Mesenchymal stem cell (in vitro differentiated cells and primary cell): ENCODE measurements at regions not wholly inside any gene's neighbourhood (a gene's known extent, or its start where the extent isn't known, plus 50 kb on each side); places are given as distances from the start of the nearest gene placed in this dataset.
"Not testable (repeated sequence)": the region's sequence is repeated elsewhere in the genome, so short reads cannot be mapped to it uniquely, and the experiment has no call there.

Experiments used
- DNase-seq: peaks from one replicate; pipeline ENCODE4 v3.0.0-alpha.2; 2013
- H2AFZ ChIP-seq: one replicate; pipeline ENCODE4 v1.6.1; 2013; ENCODE audit warnings: low read depth, mild to moderate bottlenecking, control low read depth, inconsistent platforms, low read length, moderate library complexity
- H2AK5ac ChIP-seq: 2 replicates; pipeline ENCODE4 v1.6.1; 2013; ENCODE audit warnings: low read length, moderate library complexity, mild to moderate bottlenecking, inconsistent platforms; ENCODE audit not compliant: severe bottlenecking
- H2BK120ac ChIP-seq: one replicate; pipeline ENCODE4 v1.6.1; 2013; ENCODE audit warnings: low read depth, mild to moderate bottlenecking, inconsistent platforms, low read length, moderate library complexity
- H2BK12ac ChIP-seq, 2 experiments: one replicate each; pipeline ENCODE4 v1.6.1; 2013; ENCODE audit warnings: inconsistent platforms in 2 of 2, low read length in 2 of 2, mild to moderate bottlenecking in 2 of 2, moderate library complexity in 2 of 2, control low read depth in 1 of 2
- H2BK15ac ChIP-seq: one replicate; pipeline ENCODE4 v1.6.1; 2013; ENCODE audit warnings: mild to moderate bottlenecking, low read depth, inconsistent platforms; ENCODE audit not compliant: poor library complexity, severe bottlenecking
- H2BK5ac ChIP-seq: 2 replicates; pipeline ENCODE4 v1.6.1; 2013; ENCODE audit warnings: low read depth, mild to moderate bottlenecking, low read length, control low read depth, inconsistent platforms; ENCODE audit not compliant: poor library complexity, severe bottlenecking
- H3K14ac ChIP-seq, 2 experiments: one replicate each; pipeline ENCODE4 v1.6.1; 2013; ENCODE audit warnings: inconsistent platforms in 2 of 2, low read length in 2 of 2, control low read depth in 1 of 2, mild to moderate bottlenecking in 1 of 2, moderate library complexity in 1 of 2
- H3K18ac ChIP-seq, 2 experiments: one replicate each; pipeline ENCODE4 v1.6.1; 2013; ENCODE audit warnings: inconsistent platforms in 2 of 2, low read length in 2 of 2, control low read depth in 1 of 2, low read depth in 1 of 2, mild to moderate bottlenecking in 1 of 2
- H3K23ac ChIP-seq, 2 experiments: one replicate each; pipeline ENCODE4 v1.6.1; 2013; ENCODE audit warnings: inconsistent platforms in 2 of 2, low read length in 2 of 2, mild to moderate bottlenecking in 2 of 2, moderate library complexity in 2 of 2, control low read depth in 1 of 2
- H3K27ac ChIP-seq: 2 replicates; pipeline ENCODE4 v1.5.1; 2013; ENCODE audit warnings: mild to moderate bottlenecking, moderate library complexity, low read length, control low read depth, inconsistent platforms; ENCODE audit not compliant: poor library complexity, severe bottlenecking
- H3K27me3 ChIP-seq, 2 experiments: 2 replicates each; pipeline versions ENCODE4 v1.6.1 to v1.7.0; 2013; ENCODE audit warnings: low read length in 2 of 2, mild to moderate bottlenecking in 2 of 2, moderate library complexity in 2 of 2, control low read depth in 1 of 2, inconsistent platforms in 1 of 2; ENCODE audit not compliant: control insufficient read depth in 1 of 2, insufficient read depth in 1 of 2
- H3K36me3 ChIP-seq, 2 experiments: 2 replicates each; pipeline versions ENCODE4 v1.6.1 to v1.7.0; 2013; ENCODE audit warnings: low read length in 2 of 2, control low read depth in 1 of 2, inconsistent platforms in 1 of 2, low read depth in 1 of 2, mild to moderate bottlenecking in 1 of 2; ENCODE audit not compliant: insufficient read depth in 2 of 2, control insufficient read depth in 1 of 2
- H3K4ac ChIP-seq, 2 experiments: one replicate each; pipeline ENCODE4 v1.6.1; 2013; ENCODE audit warnings: inconsistent platforms in 2 of 2, low read length in 2 of 2, mild to moderate bottlenecking in 2 of 2, moderate library complexity in 2 of 2, control low read depth in 1 of 2, low read depth in 1 of 2
- H3K4me1 ChIP-seq: 2 replicates; pipeline ENCODE4 v1.6.1; 2013; ENCODE audit warnings: low read depth, low read length, control low read depth; ENCODE audit not compliant: control insufficient read depth, insufficient read depth
- H3K4me2 ChIP-seq: 2 replicates; pipeline ENCODE4 v1.6.1; 2013; ENCODE audit warnings: low read length, mild to moderate bottlenecking, inconsistent platforms; ENCODE audit not compliant: poor library complexity, severe bottlenecking
- H3K4me3 ChIP-seq, 2 experiments: 2 replicates each; pipeline versions ENCODE4 v1.5.1 to v1.7.0; 2013; ENCODE audit warnings: low read length in 2 of 2, mild to moderate bottlenecking in 2 of 2, control low read depth in 1 of 2, low read depth in 1 of 2; ENCODE audit not compliant: insufficient read depth in 1 of 2
- H3K79me1 ChIP-seq: replicated peaks from 2 replicates; pipeline ENCODE4 v1.6.1; 2013; ENCODE audit warnings: mild to moderate bottlenecking, control low read depth, low read length, inconsistent platforms; ENCODE audit not compliant: poor library complexity, severe bottlenecking
- H3K9ac ChIP-seq: 2 replicates; pipeline ENCODE4 v1.7.0; 2013; ENCODE audit warnings: mild to moderate bottlenecking, low read length, moderate library complexity
- H3K9me3 ChIP-seq: 2 replicates; pipeline ENCODE4 v1.7.0; 2013; ENCODE audit warnings: mild to moderate bottlenecking, low read length; ENCODE audit not compliant: control insufficient read depth
- H4K8ac ChIP-seq: one replicate; pipeline ENCODE4 v1.6.1; 2013; ENCODE audit warnings: inconsistent platforms, mild to moderate bottlenecking, low read length, moderate library complexity
- H4K91ac ChIP-seq: one replicate; pipeline ENCODE4 v1.6.1; 2013; ENCODE audit warnings: mild to moderate bottlenecking, low read length, inconsistent platforms
- WGBS: methylation state at CpG from one replicate; pipeline ENCODE4 v1.1.7; 2013; ENCODE audit warnings: mixed read lengths; 5-methylcytosine and 5-hydroxymethylcytosine counted together

GRCh38 chrX:3531435-3531834, 182.0 kb downstream of the PRKX start:
- H3K9me3 ChIP-seq, result peaks cover 14% of the 10 kb centered on the region
- WGBS, result no CpG with 5 or more reads among the region's 3 CpGs

GRCh38 chrX:3529466-3530010, 183.1 kb upstream of the MXRA5 start:
- no peak overlapping the region for H3K27ac ChIP-seq
- 48% methylated on average over 4 of the region's 5 CpGs for WGBS
- no peak for DNase-seq
- H2BK15ac ChIP-seq, result no peak overlapping the region
- H2BK5ac ChIP-seq, result no peak overlapping the region
- no peak overlapping the region for H2AFZ ChIP-seq
- no peak overlapping the region for H2BK12ac ChIP-seq
- no peak overlapping the region for H3K4me2 ChIP-seq
- no peak overlapping the region for H3K14ac ChIP-seq
- no peak overlapping the region for H4K8ac ChIP-seq
- no peak overlapping the region for H3K9ac ChIP-seq
- no peak overlapping the region for H3K18ac ChIP-seq
- no peak overlapping the region for H3K23ac ChIP-seq
- H3K4me3 ChIP-seq, result no peak overlapping the region
- no peak overlapping the region for H3K4ac ChIP-seq
- no peaks in the 10 kb centered on the region for H3K27me3 ChIP-seq
- H2AK5ac ChIP-seq, result no peak overlapping the region
- no peaks in the 10 kb centered on the region for H3K79me1 ChIP-seq
- H3K36me3 ChIP-seq, result no peaks in the 10 kb centered on the region
- no peak overlapping the region for H4K91ac ChIP-seq
- no peak overlapping the region for H2BK120ac ChIP-seq
- peaks cover 4% of the 10 kb centered on the region for H3K9me3 ChIP-seq
- H3K4me1 ChIP-seq, result no peaks in the 10 kb centered on the region

More at GRCh38 chrX:3531435-3531834, 182.0 kb downstream of the PRKX start:
- not testable (repeated sequence) for H3K4me1 ChIP-seq, H2AFZ ChIP-seq, H3K79me1 ChIP-seq, H2BK12ac ChIP-seq, H2BK120ac ChIP-seq, H3K4ac ChIP-seq, H2AK5ac ChIP-seq, H4K8ac ChIP-seq, H3K27me3 ChIP-seq, H3K27ac ChIP-seq, H3K23ac ChIP-seq, H2BK5ac ChIP-seq, H2BK15ac ChIP-seq, H3K18ac ChIP-seq, H3K36me3 ChIP-seq, H4K91ac ChIP-seq, H3K14ac ChIP-seq, H3K9ac ChIP-seq, DNase-seq, H3K4me3 ChIP-seq, H3K4me2 ChIP-seq

GRCh38 chrX:3527811-3528210, 181.4 kb upstream of the MXRA5 start:
- Histone ChIP-seq H3K27ac (no peak overlapping the region), H3K36me3 (no peaks in the 10 kb centered on the region), H3K23ac (no peak overlapping the region), H3K4ac (no peak overlapping the region), H3K14ac (no peak overlapping the region), H3K9me3 (no peaks in the 10 kb centered on the region), H4K91ac (no peak overlapping the region), H3K9ac (peak overlapping the region; percentile 79), H3K4me1 (no peaks in the 10 kb centered on the region), H3K4me2 (no peak overlapping the region), H3K79me1 (no peaks in the 10 kb centered on the region), H2BK12ac (no peak overlapping the region), H3K18ac (no peak overlapping the region), H3K27me3 (no peaks in the 10 kb centered on the region), H2BK15ac (no peak overlapping the region), H2BK120ac (no peak overlapping the region), H3K4me3 (no peak overlapping the region), H2AK5ac (no peak overlapping the region), H2BK5ac (no peak overlapping the region), H2AFZ (no peak overlapping the region), H4K8ac (no peak overlapping the region)
- WGBS, result 100% methylated on average over 1 of the region's 3 CpGs
- DNase-seq, result no peak

GRCh38 chrX:3527166-3527565, 180.7 kb upstream of the MXRA5 start:
- Histone ChIP-seq H2BK5ac (no peak overlapping the region), H2AFZ (no peak overlapping the region), H2BK15ac (no peak overlapping the region), H2BK120ac (no peak overlapping the region), H3K4me1 (no peaks in the 10 kb centered on the region), H2AK5ac (no peak overlapping the region), H3K27ac (no peak overlapping the region), H2BK12ac (no peak overlapping the region), H3K14ac (no peak overlapping the region), H3K36me3 (no peaks in the 10 kb centered on the region), H3K27me3 (no peaks in the 10 kb centered on the region), H4K91ac (no peak overlapping the region), H3K79me1 (no peaks in the 10 kb centered on the region), H3K9me3 (no peaks in the 10 kb centered on the region), H3K23ac (no peak overlapping the region), H3K4ac (no peak overlapping the region), H3K4me3 (no peak overlapping the region), H3K4me2 (no peak overlapping the region), H3K9ac (peak overlapping the region; percentile 79), H3K18ac (no peak overlapping the region), H4K8ac (no peak overlapping the region)
- 69% methylated on average over 2 of the region's 3 CpGs for WGBS
- DNase-seq, result no peak
